Stimulated activated CD4-positive, alpha-beta T cell treated with anti-CD3 and anti-CD28 coated beads, TNF-alpha, amount 100 ng/mL, for 4 hours (primary cell): ENCODE measurements at regions not wholly inside any gene's neighbourhood (a gene's known extent, or its start where the extent isn't known, plus 50 kb on each side); places are given as distances from the start of the nearest gene placed in this dataset.

ENCODE experiments used
- DNase-seq, 3 experiments: peaks; one replicate each; pipeline ENCODE4 v3.0.0-alpha.2; 2020; ENCODE audit warnings: low read depth in 3 of 3

DNA sequence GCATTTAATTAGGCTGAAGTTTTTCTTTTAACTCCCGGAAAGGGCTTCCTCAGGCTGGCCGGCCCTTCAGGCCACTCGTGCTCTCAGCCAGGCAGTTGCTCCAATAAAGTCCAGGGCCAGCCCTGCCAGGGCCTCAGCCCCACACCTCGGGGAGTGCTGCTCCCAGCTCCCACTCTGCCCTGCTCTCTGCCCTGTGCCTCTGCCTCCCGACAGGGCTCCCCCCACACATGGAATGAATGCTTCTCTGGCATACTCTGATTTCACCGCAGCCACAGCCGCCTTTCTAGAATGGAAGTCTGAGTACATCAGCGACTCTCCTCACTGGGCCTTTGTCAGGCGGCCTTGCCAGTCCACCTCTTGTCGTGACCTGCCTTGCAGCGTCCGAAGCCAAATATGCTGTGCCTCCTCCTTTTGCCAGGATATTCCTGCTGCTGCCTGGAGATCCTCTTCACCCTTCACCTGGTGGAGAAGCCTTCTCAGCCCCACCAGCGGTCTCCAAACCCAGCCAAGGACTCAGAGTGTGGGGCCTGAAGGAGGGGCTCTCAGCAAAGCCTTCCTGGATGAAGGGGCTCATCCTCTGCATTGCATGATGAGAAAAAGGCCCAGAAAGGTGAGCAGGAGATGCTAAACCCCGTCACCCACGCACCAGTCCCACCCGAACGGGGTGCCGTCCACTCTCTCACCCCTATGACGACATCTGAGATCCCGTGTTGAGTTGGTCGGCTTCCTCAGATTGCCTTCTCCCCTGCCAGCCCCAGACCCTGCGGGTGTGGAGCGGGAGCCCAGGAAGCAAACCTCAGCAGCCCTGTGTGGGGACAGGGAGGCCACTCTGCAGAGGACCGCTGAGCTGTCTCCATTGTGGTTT is 472.7 kb upstream of the HS6ST1 start:
- no peak for DNase-seq

DNA sequence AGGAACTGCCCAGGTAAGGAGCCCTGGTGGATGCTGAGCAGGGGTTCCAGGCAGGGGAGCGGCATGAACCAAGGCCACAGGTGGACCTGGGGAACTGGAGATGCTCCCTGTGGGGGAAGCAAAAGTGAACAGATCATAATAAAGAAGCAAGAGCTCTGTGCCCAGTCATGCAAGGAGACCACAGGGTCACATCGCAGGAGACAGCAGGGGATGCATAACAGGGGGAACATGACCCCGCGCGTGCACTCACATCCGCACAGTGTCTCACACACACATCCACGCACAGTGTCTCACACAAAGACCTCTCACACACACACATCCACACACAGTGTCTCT is 473.3 kb upstream of the HS6ST1 start:
- no peak for DNase-seq

DNA sequence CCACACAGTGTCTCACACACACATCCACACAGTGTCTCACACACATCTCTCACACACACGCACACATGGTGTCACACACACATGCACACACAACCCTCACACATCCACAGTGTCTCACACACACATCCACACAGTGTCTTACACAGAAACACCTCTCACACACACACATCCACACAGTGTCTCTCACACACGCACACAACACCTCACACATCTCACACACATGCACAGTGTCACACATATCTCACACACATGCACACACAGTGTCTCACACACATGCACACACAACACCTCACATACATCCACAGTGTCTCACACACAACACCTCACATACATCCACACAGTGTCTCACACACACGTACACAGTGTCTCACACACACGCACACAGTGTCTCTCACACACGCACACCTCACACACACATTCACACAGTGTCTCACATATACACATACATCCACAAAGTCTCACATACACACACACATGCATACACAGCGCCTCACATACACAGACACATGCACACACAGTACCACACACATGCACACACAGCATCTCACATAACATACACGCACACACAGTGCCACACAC is 473.9 kb upstream of the HS6ST1 start:
- DNase-seq, result no peak

DNA sequence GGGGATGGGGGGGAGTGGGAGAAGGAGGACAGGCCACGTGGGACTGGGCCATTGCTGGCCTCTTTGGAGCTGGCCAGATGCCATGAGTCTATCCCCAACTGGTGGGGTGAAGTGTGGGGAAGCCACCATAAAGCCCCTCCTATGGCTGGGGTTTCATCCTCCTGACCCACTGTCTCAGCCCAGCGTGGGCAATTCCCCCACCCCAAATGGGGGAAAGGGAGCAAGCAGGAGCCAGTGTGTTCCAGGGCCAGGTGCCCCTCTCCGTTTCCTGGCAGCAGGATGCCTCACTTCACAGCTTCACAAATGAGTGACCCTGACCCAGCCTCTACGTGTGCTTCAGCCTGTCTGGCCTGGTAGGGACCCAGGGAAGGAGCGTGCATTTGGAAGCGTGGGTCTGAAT is 474.7 kb upstream of the HS6ST1 start:
- no peak for DNase-seq

DNA sequence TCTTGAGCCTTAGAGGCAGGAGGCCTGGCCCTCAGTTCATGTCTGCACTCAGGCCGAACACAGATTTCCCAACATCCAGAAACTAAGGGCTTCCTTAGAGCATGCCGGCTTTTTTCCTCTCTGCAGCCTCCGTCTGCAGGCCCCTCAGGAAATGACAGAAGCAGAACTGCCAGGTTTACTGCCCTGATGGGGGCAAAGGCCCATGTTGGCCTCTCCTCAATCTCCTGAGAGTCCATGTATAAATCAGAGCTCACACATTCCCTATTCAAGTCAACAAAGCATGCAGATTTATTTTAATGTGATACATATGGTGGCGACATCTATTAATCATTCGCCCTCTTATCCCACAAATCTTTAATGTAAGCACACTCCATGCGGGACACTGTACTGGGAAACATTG is 475.6 kb upstream of the HS6ST1 start:
- DNase-seq, result no peak

DNA sequence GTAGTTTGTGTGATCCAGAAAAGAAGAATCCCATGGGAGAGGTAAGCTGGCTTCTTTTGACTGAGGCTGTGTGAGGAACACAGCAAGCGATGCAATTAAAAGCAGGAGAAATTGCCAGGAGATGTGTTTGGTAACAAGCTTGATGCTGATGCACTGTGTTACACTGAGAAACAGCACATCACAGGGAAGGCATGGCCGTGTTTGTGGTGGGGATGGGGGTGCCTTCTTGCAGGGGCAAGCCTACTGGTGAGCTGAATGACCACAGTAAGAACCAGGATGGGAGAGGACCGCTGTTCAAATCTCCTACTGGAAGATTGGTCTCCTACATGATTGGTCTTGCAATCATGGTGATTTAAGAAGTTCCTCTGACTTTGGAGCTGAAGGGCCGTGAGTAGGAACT is 477.7 kb upstream of the HS6ST1 start:
- no peak for DNase-seq

DNA sequence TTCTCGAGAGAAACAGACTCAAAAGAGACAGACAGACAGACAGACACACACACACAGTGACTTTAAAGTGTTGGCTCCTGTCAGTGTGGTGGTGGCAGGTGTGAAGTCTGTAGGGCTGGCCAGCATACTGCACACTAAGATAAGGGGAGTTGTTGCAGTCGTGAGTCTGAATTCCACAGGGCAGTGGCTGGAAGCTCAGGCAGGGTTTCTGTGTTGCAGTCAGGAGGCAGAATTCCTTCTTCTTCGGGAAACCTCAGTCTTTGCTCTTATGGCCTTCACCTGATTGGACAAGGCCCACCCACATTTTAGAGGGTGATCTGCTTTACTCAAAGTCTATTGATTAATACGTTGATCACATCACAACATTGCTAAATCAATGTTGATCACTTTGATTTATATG is 478.4 kb upstream of the HS6ST1 start:
- DNase-seq, result no peak

DNA sequence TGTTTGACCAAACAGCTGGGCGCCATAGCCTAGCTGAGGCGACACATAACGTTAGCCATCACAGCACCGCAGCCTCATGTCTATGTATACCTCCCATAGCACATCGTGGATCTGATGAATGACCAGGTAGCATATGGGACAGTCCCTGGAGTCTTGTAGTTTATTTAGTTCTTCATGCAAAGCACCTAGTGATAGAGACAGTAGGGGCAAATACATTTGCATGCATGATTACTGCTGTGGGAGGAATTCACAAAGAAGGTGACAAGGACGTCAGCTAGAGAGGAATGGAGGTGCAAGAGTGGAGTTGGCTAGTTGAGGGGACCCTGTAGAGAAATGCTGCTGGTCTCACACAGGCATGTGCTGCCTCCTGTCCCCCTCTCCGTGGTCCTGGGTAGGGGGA is 478.9 kb upstream of the HS6ST1 start:
- DNase-seq, result no peak

DNA sequence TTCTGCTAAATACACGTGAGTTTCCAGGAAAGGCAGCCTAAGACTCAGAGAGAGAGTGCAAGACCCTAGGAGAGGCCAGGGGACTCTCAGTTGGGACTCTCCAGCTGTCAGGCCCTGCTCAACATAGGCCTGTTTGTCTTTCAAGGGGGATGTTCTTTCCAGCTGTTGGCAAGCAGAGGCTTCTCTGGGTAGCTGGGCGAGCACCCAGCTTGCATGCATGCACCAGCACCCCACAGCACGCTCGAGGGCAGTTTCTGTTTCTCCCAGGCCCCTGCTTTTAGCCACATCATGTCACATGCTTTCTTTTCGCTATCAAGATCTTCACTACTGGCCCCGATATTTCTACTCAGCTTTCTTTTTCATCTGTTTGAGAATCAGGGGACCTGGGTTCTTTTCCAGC is 479.3 kb upstream of the HS6ST1 start:
- no peak for DNase-seq

DNA sequence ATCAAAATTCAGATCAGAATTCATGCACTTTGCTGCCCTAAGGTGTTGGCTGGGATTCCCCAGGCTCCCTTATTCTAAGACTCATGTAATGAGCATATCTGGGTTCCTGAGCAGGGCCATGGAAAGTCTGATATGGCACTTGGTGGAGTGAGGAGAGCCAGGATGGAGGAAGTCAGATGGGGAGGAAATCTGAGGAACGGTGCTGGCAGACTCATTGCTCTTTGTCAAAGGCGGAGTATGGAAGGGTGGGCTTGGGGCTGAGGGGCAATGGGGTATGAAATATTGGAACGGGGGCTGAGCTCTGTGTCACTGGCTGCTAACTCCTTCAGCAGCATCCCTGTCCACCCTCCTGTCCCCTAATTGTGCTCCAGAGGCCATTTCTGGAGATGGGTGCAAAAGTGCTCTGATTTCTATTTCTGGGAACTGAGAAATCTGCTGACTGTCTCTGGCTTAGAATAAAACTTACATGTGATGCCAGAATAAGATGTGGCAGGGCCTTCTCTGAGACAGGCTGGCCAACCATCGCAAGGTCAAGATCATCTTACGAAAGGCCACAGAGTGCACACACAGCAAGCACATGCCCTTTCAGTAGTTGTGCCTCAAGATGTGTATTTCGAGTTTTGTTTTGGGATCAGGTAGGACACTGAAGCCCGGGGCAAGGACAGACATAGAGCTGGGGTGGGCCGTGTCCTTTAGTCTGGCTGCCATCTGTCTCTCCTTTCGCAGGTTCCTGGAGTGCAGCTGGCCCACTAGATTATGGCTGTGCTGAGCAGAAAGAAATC is 480.0 kb upstream of the HS6ST1 start:
- DNase-seq, result no peak

DNA sequence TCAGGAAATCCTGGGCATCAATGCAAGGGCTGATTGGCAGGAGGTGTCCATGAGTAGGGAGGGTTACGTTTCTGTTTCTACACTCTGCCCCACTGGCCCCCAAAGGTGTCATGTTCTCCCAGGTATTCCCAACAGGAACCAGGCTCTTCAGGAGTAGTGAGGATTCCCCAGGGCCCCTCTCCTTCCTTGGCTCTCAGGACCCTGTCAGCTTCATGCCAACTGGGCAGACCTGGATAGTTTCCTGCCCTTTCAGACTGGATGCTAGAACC is 480.6 kb upstream of the HS6ST1 start:
- DNase-seq, result no peak

DNA sequence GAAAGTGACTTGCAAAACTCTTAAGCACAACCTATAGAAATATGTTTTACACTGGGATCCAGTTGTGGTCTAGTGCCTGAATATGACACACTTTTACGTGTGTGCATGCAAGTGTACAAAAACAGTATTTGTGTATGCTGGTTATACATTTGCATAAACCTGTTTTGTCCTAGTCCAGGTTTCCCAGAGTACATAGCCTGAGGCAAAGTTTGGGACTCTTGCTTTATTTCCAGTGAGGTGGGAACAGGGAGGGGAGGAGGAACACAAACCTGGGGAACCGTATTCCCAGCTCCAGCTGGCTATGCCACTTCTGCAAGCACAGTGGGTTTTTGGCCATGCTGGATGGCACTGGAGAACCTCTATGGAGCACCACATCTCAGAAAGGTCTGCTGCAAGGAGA is 481.1 kb upstream of the HS6ST1 start:
- no peak for DNase-seq

DNA sequence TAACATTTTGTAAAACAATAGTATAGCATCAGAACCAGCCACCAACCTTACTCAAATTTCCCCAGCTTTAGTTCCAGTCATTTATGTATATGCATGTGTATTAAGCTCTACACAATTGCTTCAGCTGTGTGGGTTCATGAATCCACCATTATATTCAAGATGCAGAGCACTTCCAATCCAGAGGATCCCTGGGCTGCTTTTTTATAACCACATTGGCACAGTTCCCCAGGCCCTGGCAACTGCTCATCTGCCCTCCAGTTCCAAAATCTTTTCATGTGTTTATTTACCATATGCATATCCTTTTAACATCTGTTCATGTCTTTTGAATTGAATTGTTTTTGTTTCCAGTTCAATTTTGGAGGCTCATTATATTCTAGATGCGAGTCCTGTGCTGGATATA is 482.9 kb upstream of the HS6ST1 start:
- no peak for DNase-seq

DNA sequence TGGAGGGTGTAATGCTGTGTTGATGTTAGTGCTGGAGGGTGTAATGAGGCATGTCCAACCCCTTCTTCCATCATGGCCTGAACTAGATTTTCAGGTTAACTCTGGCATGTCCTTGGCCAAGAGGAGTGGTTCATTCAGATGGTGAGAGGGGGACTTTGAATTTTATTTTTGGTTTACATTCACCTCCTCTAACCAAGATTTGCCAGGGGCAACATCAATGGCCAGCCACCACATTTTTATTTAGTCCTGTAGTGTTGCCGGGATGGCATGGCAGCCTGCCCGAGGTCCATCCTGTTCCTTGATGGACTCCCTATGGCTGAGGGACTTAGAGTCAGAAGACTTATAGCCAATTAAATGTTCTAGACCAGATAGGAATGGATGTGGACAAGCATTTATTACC is 484.6 kb upstream of the HS6ST1 start:
- no peak for DNase-seq

DNA sequence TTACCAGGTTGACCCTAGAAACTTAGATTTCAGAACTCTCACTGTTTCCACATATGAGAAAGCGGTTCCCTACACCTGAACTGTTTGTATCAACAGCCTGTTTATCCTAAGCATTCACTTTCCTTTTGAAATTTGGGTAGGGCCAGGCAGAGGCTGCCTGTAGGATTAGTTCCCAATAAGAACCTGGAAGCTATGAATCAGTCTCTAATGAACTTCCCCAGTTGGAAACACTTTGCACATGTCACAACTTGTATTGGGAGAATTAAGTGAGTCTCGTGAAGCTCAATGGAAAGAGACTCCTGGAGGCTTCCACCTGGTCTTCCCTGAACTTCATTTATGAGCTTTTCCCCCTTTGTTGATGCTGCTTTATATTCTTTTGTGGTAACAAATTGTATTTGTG is 486.6 kb upstream of the HS6ST1 start:
- no peak for DNase-seq

DNA sequence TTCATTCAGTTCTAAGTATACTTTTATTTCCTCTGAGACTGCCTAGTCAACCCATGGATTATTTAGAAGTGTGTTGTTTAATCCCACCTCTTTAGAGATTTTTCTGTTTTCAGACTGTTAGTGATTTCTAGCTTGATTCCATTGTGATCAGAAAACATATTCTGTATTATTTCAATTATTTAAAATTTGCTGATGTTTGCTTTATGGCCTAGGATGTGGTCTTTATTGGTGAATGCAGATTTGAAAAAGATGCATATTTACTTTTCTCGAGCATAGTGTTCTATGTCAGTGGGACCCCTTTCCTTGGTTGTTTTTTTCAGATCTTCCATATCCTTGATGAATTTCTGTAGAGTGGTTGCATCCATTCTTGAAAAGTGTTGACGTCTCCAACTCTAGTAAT is 487.2 kb upstream of the HS6ST1 start:
- no peak for DNase-seq

DNA sequence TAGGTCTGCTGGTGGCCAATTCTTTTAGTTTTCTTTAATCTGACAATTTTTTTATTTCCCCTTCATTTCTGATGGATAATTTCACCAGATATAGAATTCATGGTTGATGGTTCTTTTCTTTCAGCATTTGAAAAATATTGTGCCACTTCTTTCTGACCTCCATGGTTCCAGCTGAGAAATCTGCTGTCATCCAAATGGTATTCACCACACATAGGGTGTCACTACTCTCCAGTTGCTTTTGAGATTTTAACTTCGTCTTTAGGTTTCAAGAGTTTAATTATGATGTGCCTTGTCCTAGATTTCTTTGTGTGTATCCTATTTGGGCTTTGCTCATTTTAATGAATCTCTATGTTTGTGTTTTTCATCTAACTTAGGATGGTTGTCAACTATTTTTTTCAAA is 488.6 kb upstream of the HS6ST1 start:
- no peak for DNase-seq

DNA sequence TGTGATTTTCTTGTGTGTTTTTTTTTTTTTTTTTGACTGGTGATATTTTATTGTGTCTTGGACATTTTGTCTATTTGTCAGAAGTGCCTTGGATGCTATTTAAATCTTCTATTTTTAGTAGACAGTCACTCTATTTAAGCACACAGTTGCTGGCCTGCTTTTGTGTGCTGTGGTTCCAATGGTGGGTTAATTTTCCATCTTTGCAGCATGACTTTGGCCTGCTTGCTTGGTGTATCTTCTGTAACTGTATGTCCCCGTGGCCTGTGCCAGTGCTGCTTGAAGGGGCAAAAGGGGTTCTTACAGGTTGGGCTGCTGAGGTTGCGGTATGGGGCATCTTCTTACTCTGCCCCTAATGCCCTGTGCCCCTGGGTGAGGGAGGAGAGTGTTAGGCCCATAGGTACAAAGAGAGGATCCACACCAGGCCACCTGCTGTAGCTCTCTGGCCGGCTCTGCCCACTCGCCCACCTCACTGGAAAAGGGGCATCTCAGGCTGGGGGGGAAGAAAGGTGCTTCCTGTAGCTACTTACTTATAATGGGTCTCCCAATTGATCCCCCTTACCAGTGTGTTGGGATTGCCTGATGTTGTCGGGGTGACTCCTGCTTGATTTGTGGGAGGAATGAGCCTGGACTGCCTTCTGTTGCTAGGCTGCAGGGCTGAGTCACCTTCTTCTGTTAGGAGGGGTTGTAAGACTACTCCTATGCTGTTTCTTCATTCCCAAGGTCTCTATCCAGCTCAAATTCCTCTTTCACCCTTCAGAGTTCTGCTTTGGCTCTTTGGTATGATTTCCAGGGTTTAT is 490.0 kb upstream of the HS6ST1 start:
- no peak for DNase-seq

DNA sequence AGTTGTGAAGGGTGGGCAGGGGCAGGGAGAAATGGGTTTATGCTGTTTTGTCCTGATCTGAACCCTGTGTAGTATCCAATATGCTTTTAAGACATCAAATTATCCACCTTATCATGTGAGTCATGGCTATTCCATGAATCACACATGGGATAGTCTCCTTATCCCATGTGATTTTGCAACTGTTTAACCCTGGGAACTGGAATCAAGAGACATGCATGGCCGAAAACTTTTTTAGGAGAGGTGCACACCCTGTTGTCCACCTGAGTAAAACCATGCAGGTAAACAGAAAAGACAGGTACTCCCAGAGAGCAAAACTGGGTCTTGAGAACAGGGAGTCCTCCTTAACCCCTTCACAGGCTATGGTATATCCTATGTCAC is 490.6 kb upstream of the HS6ST1 start:
- DNase-seq, result no peak

DNA sequence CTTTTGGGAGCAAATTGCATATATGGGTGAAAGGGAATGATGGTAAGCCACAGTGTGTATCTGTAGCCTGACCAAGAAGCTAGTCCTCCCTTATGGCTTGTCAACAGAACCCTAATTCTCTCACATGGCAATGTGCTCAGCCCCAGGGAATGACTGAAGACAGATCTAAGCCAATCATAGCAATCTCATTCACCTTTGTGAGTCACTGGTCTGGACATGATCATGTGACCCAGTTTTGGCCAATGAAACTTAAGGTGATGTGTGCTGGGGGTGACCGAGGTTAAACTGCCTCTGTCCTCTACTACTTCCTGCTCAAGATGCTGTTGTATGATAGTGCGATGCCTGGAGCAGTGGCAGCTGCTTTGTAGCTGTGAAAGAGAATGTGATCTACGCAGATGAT is 491.2 kb upstream of the HS6ST1 start:
- no peak for DNase-seq

DNA sequence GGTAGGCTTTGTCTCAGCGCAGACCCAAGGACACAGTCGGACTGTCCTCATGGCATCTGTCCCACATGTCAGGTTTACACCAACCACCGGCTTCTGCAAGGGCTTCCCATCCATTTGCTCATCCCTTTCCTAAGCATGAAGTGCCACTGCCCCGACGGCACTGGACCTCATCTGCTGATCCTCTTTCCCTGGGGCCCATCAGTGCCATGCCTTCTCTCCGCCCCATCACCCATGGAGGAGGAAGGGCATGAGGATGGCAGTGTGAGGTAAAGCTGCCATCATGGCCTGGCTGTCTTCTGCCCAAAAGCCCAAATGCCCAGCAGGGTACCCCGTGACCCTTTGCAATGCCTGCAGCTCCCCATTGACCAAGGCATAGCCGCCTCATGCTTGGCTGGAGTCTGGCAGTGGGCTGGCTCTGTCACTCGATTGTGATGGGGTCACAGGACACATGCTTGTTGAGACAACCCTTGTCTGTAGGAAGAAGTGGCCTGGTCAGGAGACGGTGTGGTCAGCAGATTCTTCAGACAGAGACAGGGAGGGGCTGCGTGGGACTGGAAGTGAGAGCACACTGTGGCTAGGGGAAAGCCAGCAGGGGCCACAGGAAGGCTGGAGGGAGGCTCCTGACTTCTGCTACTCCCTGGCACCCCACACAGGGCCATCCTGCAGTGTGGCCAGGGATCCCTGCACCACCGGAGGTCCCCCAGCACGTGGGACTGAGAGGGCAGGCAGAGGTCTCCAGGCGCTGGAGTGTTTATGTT is 493.7 kb upstream of the HS6ST1 start:
- DNase-seq, result no peak
